GM12878 (cell line): ENCODE measurements at regions not wholly inside any gene's neighbourhood (a gene's known extent, or its start where the extent isn't known, plus 50 kb on each side); places are given as distances from the start of the nearest gene placed in this dataset.

ENCODE experiments used
- BMI1 ChIP-seq: fragments of 450-650 bp; IDR thresholded peaks from 2 replicates; pipeline ENCODE4 v1.6.1; 2016; ENCODE audit warnings: mild to moderate bottlenecking, moderate library complexity, borderline replicate concordance
- CHD2 ChIP-seq: IDR thresholded peaks from 2 replicates; pipeline ENCODE4 v1.6.1; 2011; ENCODE audit warnings: low read depth, low read length, improper control_type of control experiment, borderline replicate concordance
- NR2C2 ChIP-seq: IDR thresholded peaks from 2 replicates; pipeline ENCODE4 v1.6.1; 2011; ENCODE audit warnings: borderline replicate concordance, low read depth; ENCODE audit not compliant: control insufficient read depth, insufficient read length
- POLR2AphosphoS5 ChIP-seq: IDR thresholded peaks from 2 replicates; pipeline ENCODE4 v1.6.1; 2011; ENCODE audit warnings: mild to moderate bottlenecking, low read length, inconsistent platforms
- RAD21 ChIP-seq: IDR thresholded peaks from 2 replicates; pipeline ENCODE4 v1.6.1; 2011; ENCODE audit warnings: mild to moderate bottlenecking, low read depth, low read length, moderate library complexity; ENCODE audit not compliant: insufficient read depth
- ZBED1 ChIP-seq: IDR thresholded peaks from 2 replicates; pipeline ENCODE4 v1.6.1; 2016; ENCODE audit warnings: borderline replicate concordance
- TF ChIP-seq, protein P1 (sequence below), 3 experiments: IDR thresholded peaks in 2 of 3; conservative IDR thresholded peaks in 1 of 3; 2 replicates each; pipeline ENCODE4 v1.5.1; 2011; ENCODE audit warnings: low read depth in 3 of 3, low read length in 3 of 3, mild to moderate bottlenecking in 3 of 3, control low read depth in 2 of 3, moderate library complexity in 2 of 3, inconsistent platforms in 1 of 3, mixed read lengths in 1 of 3; ENCODE audit not compliant: control insufficient read depth in 2 of 3, insufficient read depth in 1 of 3; ENCODE audit errors: extremely low read depth in 1 of 3
- TF ChIP-seq, protein P2 (sequence below): fragments of 450-650 bp; IDR thresholded peaks from 2 replicates; pipeline ENCODE4 v1.6.1; 2017; ENCODE audit warnings: mild to moderate bottlenecking, low read depth, inconsistent platforms; ENCODE audit not compliant: poor library complexity, severe bottlenecking
- TF ChIP-seq, protein P3 (sequence below): fragments of 450-650 bp; formaldehyde crosslinking; IDR thresholded peaks from 2 replicates; pipeline ENCODE4 v1.5.0; 2022; ENCODE audit warnings: mild to moderate bottlenecking, missing genetic modification characterization
- TF ChIP-seq, protein P4 (sequence below): IDR thresholded peaks from 2 replicates; pipeline ENCODE4 v1.6.1; 2011; ENCODE audit warnings: borderline replicate concordance, low read depth, mild to moderate bottlenecking, moderate library complexity, mixed read lengths, low read length; ENCODE audit not compliant: insufficient read depth; ENCODE audit errors: extremely low read length

DNA sequence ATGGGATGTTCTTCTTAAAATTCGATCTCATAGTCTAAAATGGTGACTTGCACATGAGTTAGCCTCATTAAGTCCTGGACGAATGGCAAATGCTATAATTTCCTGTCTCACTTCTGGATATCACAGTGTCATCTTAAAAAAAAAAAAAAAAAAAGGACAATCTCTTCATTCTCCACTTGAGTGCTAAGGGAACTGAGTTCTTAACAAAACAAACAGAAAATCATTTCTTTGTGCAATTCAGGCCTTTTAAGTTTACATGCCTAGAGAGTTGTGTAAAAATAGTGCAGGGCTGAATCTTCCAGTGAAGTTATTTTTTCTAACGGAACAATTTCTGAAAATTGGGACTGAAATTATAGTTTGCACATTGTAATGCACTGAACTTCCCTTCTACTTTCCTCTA, 122.8 kb upstream of the FAT1 start:
- TF ChIP-seq CHD2 (no peak), BMI1 (no peak), RAD21 (no peak), POLR2AphosphoS5 (no peak), NR2C2 (no peak), ZBED1 (no peak)
- TF ChIP-seq, protein P1, sequence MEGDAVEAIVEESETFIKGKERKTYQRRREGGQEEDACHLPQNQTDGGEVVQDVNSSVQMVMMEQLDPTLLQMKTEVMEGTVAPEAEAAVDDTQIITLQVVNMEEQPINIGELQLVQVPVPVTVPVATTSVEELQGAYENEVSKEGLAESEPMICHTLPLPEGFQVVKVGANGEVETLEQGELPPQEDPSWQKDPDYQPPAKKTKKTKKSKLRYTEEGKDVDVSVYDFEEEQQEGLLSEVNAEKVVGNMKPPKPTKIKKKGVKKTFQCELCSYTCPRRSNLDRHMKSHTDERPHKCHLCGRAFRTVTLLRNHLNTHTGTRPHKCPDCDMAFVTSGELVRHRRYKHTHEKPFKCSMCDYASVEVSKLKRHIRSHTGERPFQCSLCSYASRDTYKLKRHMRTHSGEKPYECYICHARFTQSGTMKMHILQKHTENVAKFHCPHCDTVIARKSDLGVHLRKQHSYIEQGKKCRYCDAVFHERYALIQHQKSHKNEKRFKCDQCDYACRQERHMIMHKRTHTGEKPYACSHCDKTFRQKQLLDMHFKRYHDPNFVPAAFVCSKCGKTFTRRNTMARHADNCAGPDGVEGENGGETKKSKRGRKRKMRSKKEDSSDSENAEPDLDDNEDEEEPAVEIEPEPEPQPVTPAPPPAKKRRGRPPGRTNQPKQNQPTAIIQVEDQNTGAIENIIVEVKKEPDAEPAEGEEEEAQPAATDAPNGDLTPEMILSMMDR (IDR thresholded peaks at IDR 0.05 in 2 of 3, conservative IDR thresholded peaks at IDR 0.05 in 1 of 3; ENCODE audit: control insufficient read depth in 2 of 3, extremely low read depth in 1 of 3, insufficient read depth in 1 of 3, low read depth in 3 of 3, low read length in 3 of 3): no peak
- TF ChIP-seq, protein P2, sequence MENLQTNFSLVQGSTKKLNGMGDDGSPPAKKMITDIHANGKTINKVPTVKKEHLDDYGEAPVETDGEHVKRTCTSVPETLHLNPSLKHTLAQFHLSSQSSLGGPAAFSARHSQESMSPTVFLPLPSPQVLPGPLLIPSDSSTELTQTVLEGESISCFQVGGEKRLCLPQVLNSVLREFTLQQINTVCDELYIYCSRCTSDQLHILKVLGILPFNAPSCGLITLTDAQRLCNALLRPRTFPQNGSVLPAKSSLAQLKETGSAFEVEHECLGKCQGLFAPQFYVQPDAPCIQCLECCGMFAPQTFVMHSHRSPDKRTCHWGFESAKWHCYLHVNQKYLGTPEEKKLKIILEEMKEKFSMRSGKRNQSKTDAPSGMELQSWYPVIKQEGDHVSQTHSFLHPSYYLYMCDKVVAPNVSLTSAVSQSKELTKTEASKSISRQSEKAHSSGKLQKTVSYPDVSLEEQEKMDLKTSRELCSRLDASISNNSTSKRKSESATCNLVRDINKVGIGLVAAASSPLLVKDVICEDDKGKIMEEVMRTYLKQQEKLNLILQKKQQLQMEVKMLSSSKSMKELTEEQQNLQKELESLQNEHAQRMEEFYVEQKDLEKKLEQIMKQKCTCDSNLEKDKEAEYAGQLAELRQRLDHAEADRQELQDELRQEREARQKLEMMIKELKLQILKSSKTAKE: no peak
- TF ChIP-seq, protein P3, sequence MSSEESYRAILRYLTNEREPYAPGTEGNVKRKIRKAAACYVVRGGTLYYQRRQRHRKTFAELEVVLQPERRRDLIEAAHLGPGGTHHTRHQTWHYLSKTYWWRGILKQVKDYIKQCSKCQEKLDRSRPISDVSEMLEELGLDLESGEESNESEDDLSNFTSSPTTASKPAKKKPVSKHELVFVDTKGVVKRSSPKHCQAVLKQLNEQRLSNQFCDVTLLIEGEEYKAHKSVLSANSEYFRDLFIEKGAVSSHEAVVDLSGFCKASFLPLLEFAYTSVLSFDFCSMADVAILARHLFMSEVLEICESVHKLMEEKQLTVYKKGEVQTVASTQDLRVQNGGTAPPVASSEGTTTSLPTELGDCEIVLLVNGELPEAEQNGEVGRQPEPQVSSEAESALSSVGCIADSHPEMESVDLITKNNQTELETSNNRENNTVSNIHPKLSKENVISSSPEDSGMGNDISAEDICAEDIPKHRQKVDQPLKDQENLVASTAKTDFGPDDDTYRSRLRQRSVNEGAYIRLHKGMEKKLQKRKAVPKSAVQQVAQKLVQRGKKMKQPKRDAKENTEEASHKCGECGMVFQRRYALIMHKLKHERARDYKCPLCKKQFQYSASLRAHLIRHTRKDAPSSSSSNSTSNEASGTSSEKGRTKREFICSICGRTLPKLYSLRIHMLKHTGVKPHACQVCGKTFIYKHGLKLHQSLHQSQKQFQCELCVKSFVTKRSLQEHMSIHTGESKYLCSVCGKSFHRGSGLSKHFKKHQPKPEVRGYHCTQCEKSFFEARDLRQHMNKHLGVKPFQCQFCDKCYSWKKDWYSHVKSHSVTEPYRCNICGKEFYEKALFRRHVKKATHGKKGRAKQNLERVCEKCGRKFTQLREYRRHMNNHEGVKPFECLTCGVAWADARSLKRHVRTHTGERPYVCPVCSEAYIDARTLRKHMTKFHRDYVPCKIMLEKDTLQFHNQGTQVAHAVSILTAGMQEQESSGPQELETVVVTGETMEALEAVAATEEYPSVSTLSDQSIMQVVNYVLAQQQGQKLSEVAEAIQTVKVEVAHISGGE (CRISPR knock-in tag): no peak
- TF ChIP-seq, protein P4, sequence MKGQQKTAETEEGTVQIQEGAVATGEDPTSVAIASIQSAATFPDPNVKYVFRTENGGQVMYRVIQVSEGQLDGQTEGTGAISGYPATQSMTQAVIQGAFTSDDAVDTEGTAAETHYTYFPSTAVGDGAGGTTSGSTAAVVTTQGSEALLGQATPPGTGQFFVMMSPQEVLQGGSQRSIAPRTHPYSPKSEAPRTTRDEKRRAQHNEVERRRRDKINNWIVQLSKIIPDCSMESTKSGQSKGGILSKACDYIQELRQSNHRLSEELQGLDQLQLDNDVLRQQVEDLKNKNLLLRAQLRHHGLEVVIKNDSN: no peak
